ENCODE measurements at regions not wholly inside any gene's neighbourhood (a gene's known extent, or its start where the extent isn't known, plus 50 kb on each side); places are given as distances from the start of the nearest gene placed in this dataset.

DNA sequence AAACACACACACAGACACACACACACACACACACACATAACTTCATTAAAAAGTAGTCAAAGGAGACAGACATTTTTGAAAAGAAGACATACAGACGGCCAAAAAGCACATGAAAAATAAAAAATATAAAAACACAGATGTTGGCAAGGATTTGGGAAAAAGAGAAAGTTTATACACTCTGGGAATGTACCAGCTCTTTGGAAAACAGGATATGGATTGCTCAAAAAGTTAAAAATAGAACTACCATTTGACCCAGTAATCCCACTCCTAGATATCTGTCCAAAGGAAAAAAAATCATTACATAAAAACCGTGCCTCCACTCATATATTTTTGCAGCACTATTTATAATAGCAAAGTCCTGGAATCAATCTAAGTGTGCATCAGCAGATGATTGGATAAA is 128.4 kb upstream of the C21orf91 start:
- TF ChIP-seq, protein P1, sequence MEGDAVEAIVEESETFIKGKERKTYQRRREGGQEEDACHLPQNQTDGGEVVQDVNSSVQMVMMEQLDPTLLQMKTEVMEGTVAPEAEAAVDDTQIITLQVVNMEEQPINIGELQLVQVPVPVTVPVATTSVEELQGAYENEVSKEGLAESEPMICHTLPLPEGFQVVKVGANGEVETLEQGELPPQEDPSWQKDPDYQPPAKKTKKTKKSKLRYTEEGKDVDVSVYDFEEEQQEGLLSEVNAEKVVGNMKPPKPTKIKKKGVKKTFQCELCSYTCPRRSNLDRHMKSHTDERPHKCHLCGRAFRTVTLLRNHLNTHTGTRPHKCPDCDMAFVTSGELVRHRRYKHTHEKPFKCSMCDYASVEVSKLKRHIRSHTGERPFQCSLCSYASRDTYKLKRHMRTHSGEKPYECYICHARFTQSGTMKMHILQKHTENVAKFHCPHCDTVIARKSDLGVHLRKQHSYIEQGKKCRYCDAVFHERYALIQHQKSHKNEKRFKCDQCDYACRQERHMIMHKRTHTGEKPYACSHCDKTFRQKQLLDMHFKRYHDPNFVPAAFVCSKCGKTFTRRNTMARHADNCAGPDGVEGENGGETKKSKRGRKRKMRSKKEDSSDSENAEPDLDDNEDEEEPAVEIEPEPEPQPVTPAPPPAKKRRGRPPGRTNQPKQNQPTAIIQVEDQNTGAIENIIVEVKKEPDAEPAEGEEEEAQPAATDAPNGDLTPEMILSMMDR (IDR thresholded peaks at IDR 0.05; ENCODE audit: extremely low read depth in 1 of 2, insufficient read depth in 1 of 2, low read depth in 1 of 2, low read length in 2 of 2): no peak
- TF ChIP-seq MYC (IDR thresholded peaks at IDR 0.05; ENCODE audit: low read depth, low read length): no peak
- TF ChIP-seq EZH2 (IDR thresholded peaks at IDR 0.05; ENCODE audit: borderline replicate concordance, low read depth, low read length, severe bottlenecking): no peak
- TF ChIP-seq, protein P2, sequence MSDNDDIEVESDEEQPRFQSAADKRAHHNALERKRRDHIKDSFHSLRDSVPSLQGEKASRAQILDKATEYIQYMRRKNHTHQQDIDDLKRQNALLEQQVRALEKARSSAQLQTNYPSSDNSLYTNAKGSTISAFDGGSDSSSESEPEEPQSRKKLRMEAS (IDR thresholded peaks at IDR 0.05; ENCODE audit: insufficient read depth, insufficient read length): no peak
- no peak for TF ChIP-seq POLR2A (IDR thresholded peaks at IDR 0.05; ENCODE audit: low read depth, low read length)
- TF ChIP-seq POLR2AphosphoS5 (IDR thresholded peaks at IDR 0.05; ENCODE audit: insufficient read depth, low read depth, low read length): no peak

All from endothelial cell of umbilical vein (primary cell).